AG04450 (cell line): ENCODE measurements at regions not wholly inside any gene's neighbourhood (a gene's known extent, or its start where the extent isn't known, plus 50 kb on each side); places are given as distances from the start of the nearest gene placed in this dataset.

ENCODE experiments used
- CTCF ChIA-PET: fragments of 300-600, 350-600 bp; formaldehyde crosslinking; extraction: SDS; loops from one replicate; lab custom pipeline; 2022; ENCODE audit warnings: antibody characterized with exemption, inconsistent platforms; lab: Charles Lee
- POLR2A ChIA-PET: fragments of 350-600 bp; formaldehyde crosslinking; extraction: SDS; loops from one replicate; lab custom pipeline; 2021; ENCODE audit warnings: antibody characterized with exemption, inconsistent platforms; lab: Yijun Ruan, JAX
- DNase-seq: peaks from one replicate; pipeline ENCODE4 v3.0.0-alpha.2; 2011; ENCODE audit warnings: low read depth, low spot score
- H3K27ac ChIP-seq: one replicate; pipeline ENCODE4 v1.5.1; 2012; ENCODE audit warnings: low read depth, low read length, control low read depth
- H3K27me3 ChIP-seq: one replicate; pipeline ENCODE4 v1.6.0; 2012; ENCODE audit warnings: low read length; ENCODE audit not compliant: control insufficient read depth, insufficient read depth
- H3K4me3 ChIP-seq: 2 replicates; pipeline ENCODE4 v1.5.1; 2011; ENCODE audit warnings: mild to moderate bottlenecking, low read depth, low read length, control low read depth
- H3K9me3 ChIP-seq: 2 replicates; pipeline ENCODE4 v1.5.1; 2012; ENCODE audit warnings: low read length; ENCODE audit not compliant: control insufficient read depth, insufficient read depth
- TF ChIP-seq, protein P1 (sequence below): IDR thresholded peaks from 2 replicates; pipeline ENCODE4 v1.5.1; 2011; ENCODE audit warnings: low read depth, low read length, control low read depth, inconsistent platforms

DNA sequence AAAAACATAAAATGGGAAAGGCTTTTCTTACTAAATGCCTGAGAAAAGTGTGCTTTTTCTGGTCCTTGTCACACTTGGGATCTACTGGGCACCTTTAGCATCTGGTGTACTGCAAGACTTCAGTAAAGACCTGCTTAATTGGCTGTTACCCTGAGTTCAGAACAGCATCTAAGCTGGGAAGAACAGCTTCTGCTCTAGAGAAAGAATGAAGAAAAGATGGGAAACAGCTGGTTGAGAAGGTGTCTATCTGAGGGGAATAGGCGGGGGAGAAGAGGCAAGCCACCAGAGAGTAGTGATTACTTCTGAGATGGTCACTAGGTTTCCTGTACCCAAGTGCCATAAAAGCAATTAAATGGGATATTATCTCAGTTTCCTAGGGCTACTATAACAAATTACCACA lies 128.2 kb upstream of the SPACA1 start:
- TF ChIP-seq, protein P1, sequence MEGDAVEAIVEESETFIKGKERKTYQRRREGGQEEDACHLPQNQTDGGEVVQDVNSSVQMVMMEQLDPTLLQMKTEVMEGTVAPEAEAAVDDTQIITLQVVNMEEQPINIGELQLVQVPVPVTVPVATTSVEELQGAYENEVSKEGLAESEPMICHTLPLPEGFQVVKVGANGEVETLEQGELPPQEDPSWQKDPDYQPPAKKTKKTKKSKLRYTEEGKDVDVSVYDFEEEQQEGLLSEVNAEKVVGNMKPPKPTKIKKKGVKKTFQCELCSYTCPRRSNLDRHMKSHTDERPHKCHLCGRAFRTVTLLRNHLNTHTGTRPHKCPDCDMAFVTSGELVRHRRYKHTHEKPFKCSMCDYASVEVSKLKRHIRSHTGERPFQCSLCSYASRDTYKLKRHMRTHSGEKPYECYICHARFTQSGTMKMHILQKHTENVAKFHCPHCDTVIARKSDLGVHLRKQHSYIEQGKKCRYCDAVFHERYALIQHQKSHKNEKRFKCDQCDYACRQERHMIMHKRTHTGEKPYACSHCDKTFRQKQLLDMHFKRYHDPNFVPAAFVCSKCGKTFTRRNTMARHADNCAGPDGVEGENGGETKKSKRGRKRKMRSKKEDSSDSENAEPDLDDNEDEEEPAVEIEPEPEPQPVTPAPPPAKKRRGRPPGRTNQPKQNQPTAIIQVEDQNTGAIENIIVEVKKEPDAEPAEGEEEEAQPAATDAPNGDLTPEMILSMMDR, result no peak
- H3K27ac ChIP-seq, result no peak overlapping the region
- no peaks in the 10 kb centered on the region for H3K27me3 ChIP-seq
- DNase-seq, result no peak
- POLR2A ChIA-PET, result no interaction called here
- CTCF ChIA-PET, result interaction anchor here (0.9 kb wide), 1 partner anchor 11 kb away, joined by 3 read pairs; no protein-coding TSS in a partner anchor
- H3K4me3 ChIP-seq, result no peak overlapping the region
- peaks cover 5% of the 10 kb centered on the region; the same call in 1 of the 2 replicates for H3K9me3 ChIP-seq

DNA sequence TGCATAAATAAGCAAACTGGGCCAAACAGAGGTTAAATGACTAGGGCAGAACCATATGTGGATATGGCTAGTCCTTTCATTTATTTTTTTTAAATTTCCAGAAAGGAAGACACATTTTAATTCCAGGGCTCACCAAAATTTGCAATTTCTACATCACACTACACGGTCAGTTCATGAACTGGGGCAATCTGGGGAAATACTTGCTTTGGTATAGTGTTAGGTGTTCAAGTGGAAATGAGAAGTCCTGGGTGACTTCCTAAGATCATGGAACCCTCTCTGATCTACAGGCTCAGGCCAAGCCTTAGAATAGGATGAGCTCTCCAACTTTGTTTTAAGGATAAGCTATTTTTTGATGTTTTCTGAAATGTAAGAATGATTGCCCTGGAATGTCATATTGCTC lies 128.6 kb upstream of the SPACA1 start:
- CTCF ChIA-PET, result no interaction called here
- H3K27me3 ChIP-seq, result peaks cover under 1% of the 10 kb centered on the region

DNA sequence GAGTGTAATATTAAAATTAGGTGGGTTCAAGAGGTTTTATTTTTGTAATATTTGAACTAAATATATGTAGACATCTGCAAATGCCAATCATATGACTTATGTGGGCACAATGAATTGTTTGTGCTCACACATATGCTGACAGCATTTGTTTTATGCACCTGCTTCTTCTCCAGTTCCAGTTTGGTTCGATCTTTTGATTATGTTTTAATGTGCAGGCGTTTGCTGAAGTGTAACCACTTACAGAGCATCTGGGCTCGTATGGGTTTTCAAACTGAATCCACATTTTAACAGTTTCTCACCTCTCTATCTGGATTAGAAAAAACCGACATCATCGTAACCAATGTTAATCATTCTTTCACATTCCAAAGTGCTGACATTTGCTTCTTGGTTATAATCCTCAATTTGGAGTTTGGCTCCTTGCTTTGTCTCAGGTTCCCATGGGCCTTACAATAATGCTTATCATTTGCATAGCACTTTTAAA lies 129.1 kb upstream of the SPACA1 start:
- peaks cover 2% of the 10 kb centered on the region for H3K27me3 ChIP-seq
- POLR2A ChIA-PET, result no interaction called here
- TF ChIP-seq, protein P1, result no peak
- no peak overlapping the region for H3K27ac ChIP-seq
- H3K4me3 ChIP-seq, result no peak overlapping the region
- H3K9me3 ChIP-seq, result peaks cover 5% of the 10 kb centered on the region; the same call in 1 of the 2 replicates
- CTCF ChIA-PET, result interaction anchor here (1.1 kb wide), 1 partner anchor 11 kb away, joined by 6 read pairs; no protein-coding TSS in a partner anchor
- DNase-seq, result no peak

More for the DNA sequence above, 128.6 kb upstream of the SPACA1 start:
- Histone ChIP-seq H3K9me3 (peaks cover 5% of the 10 kb centered on the region; the same call in 1 of the 2 replicates), H3K27ac (no peak overlapping the region), H3K4me3 (no peak overlapping the region)
- TF ChIP-seq, protein P1, result no peak
- POLR2A ChIA-PET, result no interaction called here
- DNase-seq, result no peak

DNA sequence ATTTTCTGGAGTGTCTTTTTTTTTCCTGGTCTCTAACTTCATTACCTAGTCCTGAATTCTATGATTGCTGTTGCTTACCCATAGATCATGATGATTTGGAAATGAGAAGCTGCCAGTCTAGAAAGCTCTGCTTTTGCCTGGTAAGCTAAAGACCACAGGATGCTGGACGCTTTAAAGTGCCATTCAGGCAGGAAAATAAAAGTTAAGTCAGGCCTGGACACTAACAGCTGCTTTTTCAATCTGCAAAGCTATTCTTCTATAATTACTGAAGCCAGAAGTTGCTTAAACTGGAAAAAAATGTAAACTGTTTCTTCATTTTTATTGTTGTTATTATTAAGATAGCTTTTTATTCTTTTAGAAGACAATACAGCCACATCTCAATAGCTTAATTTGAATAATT lies 129.8 kb upstream of the SPACA1 start:
- ChIA-PET CTCF (interaction anchor here (1.1 kb wide), 1 partner anchor 12 kb away, joined by 6 read pairs; no protein-coding TSS in a partner anchor), POLR2A (no interaction called here)
- DNase-seq, result no peak
- Histone ChIP-seq H3K4me3 (no peak overlapping the region), H3K9me3 (peaks cover 5% of the 10 kb centered on the region; the same call in 1 of the 2 replicates), H3K27me3 (peaks cover 2% of the 10 kb centered on the region), H3K27ac (no peak overlapping the region)
- TF ChIP-seq, protein P1, result no peak

DNA sequence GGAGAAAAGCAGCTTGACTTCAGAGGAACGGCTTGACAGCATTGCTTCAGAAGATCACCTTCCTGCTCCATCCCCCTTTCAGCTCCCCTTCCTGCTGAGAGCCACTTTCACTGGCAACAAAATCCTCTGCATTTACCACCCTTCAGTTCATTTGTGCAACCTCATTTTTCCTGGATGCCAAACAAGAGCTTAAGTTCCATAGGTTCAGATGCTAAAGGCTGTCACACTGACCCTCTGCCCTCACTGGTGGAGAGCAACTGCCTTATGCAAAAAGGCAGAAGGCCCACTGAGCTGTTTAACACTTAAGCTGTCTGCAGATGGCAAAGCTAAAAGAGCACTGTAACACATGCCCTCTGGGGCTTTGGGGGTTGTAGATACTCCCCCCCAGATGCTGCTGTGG lies 131.2 kb upstream of the SPACA1 start:
- TF ChIP-seq, protein P1, result no peak
- Histone ChIP-seq H3K27ac (no peak overlapping the region), H3K4me3 (no peak overlapping the region), H3K27me3 (peaks cover 2% of the 10 kb centered on the region), H3K9me3 (peaks cover 5% of the 10 kb centered on the region; the same call in 1 of the 2 replicates)
- DNase-seq, result no peak
- ChIA-PET CTCF (no interaction called here), POLR2A (no interaction called here)
